Pancreas (tissue), 10 donors: ENCODE measurements at regions not wholly inside any gene's neighbourhood (a gene's known extent, or its start where the extent isn't known, plus 50 kb on each side); places are given as distances from the start of the nearest gene placed in this dataset.
A peak's percentile ranks its signal among the peaks of the same experiment; 100 is the strongest.

Experiments
- ATAC-seq, 4 donors: fragments of 200-7000 bp; cut with Tn5 transposase; one replicate each; pipeline versions ENCODE4 v1.8.0 to v1.9.1; 2020; ENCODE audit warnings: mild to moderate bottlenecking in 4 of 4, moderate library complexity in 4 of 4
- DNase-seq, 6 donors: peaks; one replicate each; pipeline ENCODE4 v3.0.0-alpha.2; 2020
- FAIRE-seq: peaks from 2 replicates; lab custom pipeline; 2012; peaks lifted over from hg19 to GRCh38; lab: Jason Lieb, UNC
- H3K27ac ChIP-seq, 4 donors: fragments of 200-600 bp; sonication (generic); 1 replicate in 3 of 4; 2 replicates in 1 of 4; pipeline versions ENCODE4 v1.5.0 to v1.8.0; 2020
- H3K27me3 ChIP-seq, 4 donors: fragments of 200-600 bp; one replicate each; pipeline ENCODE4 v1.8.0; 2021
- H3K36me3 ChIP-seq, 3 donors: fragments of 200-600 bp; sonication (generic) in 1 of 3; one replicate each; pipeline versions ENCODE4 v1.5.0 to v1.8.0; 2020 to 2021
- H3K4me1 ChIP-seq, 3 donors: fragments of 200-600 bp; one replicate each; pipeline ENCODE4 v1.8.0; 2021
- H3K4me3 ChIP-seq, 4 donors: fragments of 200-600 bp; sonication (generic) in 2 of 4; one replicate each; pipeline versions ENCODE4 v1.5.0 to v1.8.0; 2020 to 2021
- H3K9me3 ChIP-seq, 4 donors: fragments of 200-600 bp; one replicate each; pipeline ENCODE4 v1.8.0; 2021
- CTCF ChIP-seq, 4 donors: fragments of 200-600 bp; sonication (generic) in 3 of 4; IDR thresholded peaks; one replicate each; pipeline versions ENCODE4 v1.5.0 to v1.8.0; 2021; ENCODE audit warnings: antibody characterized with exemption in 4 of 4
- WGBS, 2 donors: extraction: QIAGEN DNeasy Blood & Tissue Kit; methylation state at CpG; one replicate each; pipeline ENCODE4 v1.1.7; 2013; 5-methylcytosine and 5-hydroxymethylcytosine counted together
- intact Hi-C, 3 donors: fragments of 100-400 bp; cut with DNase I; formaldehyde crosslinking; loops; one replicate each; pipeline versions ENCODE4 v1.11.1 to v1.14.2; 2022
- donor health status: healthy with polysubstance abuse.
- donor health status: DM: no; HTN: no; CAD: no; lungs with moderate emphysema.
- donor health status: DM: no; HTN: no; CAD: no.
- donor health status: control.
- donor health status: control.
- donor health status: Bipolar disorder and iron deficiency.
- donor health status: DM: yes; HTN: yes; CAD: no.
- donor health status: DM: no; HTN: no; CAD: no.
- donor health status: DM: no; HTN: no; CAD: no.
- donor health status: DM: yes; HTN: yes; CAD: no.

GRCh38 chr17:17398188-17398942 lies 78.4 kb upstream of the MED9 start:
- no peaks in the 10 kb centered on the region for H3K27me3 ChIP-seq
- 57 to 71% methylated on average over 8 of the region's 8 CpGs for WGBS, 2 donors
- H3K9me3 ChIP-seq: no peaks in the 10 kb centered on the region
- ATAC-seq (peak in 2 of 4 donors; percentile 51 to 58), DNase-seq (no peak), FAIRE-seq (no peak)
- no peaks in the 10 kb centered on the region for H3K36me3 ChIP-seq
- no peak overlapping the region for H3K4me3 ChIP-seq
- intact Hi-C loops: no loop called here
- TF ChIP-seq CTCF (IDR thresholded peaks at IDR 0.05): no peak
- H3K4me1 ChIP-seq: no peaks in the 10 kb centered on the region
- no peak overlapping the region for H3K27ac ChIP-seq

DNA sequence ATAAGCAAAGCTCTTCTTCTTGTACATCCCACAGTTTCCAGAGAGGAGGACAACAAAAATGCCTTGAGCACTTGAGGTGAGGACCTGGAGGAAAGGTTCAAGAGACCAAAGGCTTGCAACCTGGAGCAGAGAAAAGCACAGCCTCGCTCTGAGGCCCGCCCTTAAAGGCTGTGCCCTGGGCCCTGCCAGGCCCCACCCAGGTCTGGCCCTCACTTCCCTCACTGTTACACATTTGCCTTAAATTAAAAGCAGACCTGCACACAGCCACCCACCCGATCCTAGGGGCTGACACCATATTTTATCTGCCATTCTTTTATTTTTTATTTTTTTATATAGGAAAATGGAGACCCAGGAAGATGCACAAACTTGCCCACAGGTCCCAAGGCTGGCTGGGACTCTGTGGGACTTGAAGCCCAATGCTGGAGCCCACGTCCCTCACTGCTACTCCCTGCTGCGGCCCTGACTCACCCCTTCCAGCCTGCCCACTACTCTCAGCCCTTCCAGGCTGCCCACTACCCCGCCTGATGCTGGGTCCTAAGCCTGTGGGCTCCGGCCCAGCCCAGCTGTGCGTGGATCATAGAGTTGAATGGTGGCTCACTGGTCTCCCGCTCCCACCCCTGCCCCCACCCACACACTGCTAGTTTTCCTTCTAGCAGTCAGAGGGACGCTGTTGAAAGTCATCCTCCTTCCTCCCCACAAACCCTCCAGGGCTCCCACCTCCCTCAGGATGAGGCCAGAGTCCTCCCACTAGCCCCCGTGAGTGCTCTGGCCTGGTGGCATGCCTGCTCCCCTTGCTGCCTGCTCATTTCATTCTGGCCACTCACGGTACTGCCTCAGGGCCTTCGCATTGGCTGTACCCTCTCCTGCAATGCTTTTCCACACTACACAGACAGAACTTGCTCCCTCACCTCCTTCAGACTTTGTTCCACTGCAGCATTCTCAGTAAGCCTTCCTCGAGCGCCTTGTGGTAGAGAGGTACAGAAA lies 77.6 kb upstream of the MED9 start:
- intact Hi-C loops: no loop called here
- H3K4me3 ChIP-seq: no peak overlapping the region
- H3K9me3 ChIP-seq: no peaks in the 10 kb centered on the region
- ATAC-seq (no peak), FAIRE-seq (no peak), DNase-seq (no peak)
- no peaks in the 10 kb centered on the region for H3K36me3 ChIP-seq
- whole genome bisulfite sequencing, 2 donors: 76 to 82% methylated on average over 15 of the region's 15 CpGs
- H3K27me3 ChIP-seq: no peaks in the 10 kb centered on the region
- TF ChIP-seq CTCF (IDR thresholded peaks at IDR 0.05): no peak
- no peak overlapping the region for H3K27ac ChIP-seq
- H3K4me1 ChIP-seq: no peaks in the 10 kb centered on the region

GRCh38 chr17:17400070-17400469 lies 76.7 kb upstream of the MED9 start:
- no peak for FAIRE-seq
- Histone ChIP-seq H3K27ac (no peak overlapping the region), H3K4me3 (no peak overlapping the region), H3K4me1 (no peaks in the 10 kb centered on the region), H3K27me3 (no peaks in the 10 kb centered on the region), H3K9me3 (no peaks in the 10 kb centered on the region), H3K36me3 (no peaks in the 10 kb centered on the region)
- WGBS, 2 donors: 78 to 85% methylated on average over 12 of the region's 12 CpGs
- DNase-seq: no peak
- intact Hi-C loops: no loop called here
- TF ChIP-seq CTCF (IDR thresholded peaks at IDR 0.05): no peak
- no peak for ATAC-seq

- H3K4me1 ChIP-seq: no peaks in the 10 kb centered on the region
- DNase-seq (no peak), FAIRE-seq (no peak), ATAC-seq (no peak)
- H3K27ac ChIP-seq: no peak overlapping the region
- H3K27me3 ChIP-seq: no peaks in the 10 kb centered on the region
- no peak for TF ChIP-seq CTCF (IDR thresholded peaks at IDR 0.05)
- no peak overlapping the region for H3K4me3 ChIP-seq
- intact Hi-C loops: no loop called here
- WGBS, 2 donors: 66 to 82% methylated on average over 14 of the region's 14 CpGs
- no peaks in the 10 kb centered on the region for H3K36me3 ChIP-seq
- H3K9me3 ChIP-seq: no peaks in the 10 kb centered on the region
Observed at GRCh38 chr17:17400566-17401184, 76.1 kb upstream of the MED9 start.
